ENCODE measurements at regions not wholly inside any gene's neighbourhood (a gene's known extent, or its start where the extent isn't known, plus 50 kb on each side); places are given as distances from the start of the nearest gene placed in this dataset.
A peak's percentile ranks its signal among the peaks of the same experiment; 100 is the strongest.

GRCh38 chr16:23013484-23013883, 135.8 kb downstream of the USP31 start:
- H3K4me3 Mint-ChIP-seq: no peak overlapping the region
- no peak overlapping the region for H3K27ac Mint-ChIP-seq
- H3K9me3 Mint-ChIP-seq: no peaks in the 10 kb centered on the region
- H3K27me3 Mint-ChIP-seq: peaks cover 21% of the 10 kb centered on the region
- DNase-seq (ENCODE audit: extremely low spot score, unreplicated experiment): no peak
- peak; percentile 47 for TF ChIP-seq CTCF (conservative IDR thresholded peaks at IDR 0.05)
- H3K4me1 Mint-ChIP-seq (ENCODE audit: unreplicated experiment): no peaks in the 10 kb centered on the region
- H3K36me3 Mint-ChIP-seq: no peaks in the 10 kb centered on the region

GRCh38 chr16:23009075-23009474, 140.2 kb downstream of the USP31 start:
- no peaks in the 10 kb centered on the region for H3K9me3 Mint-ChIP-seq

GRCh38 chr16:23008041-23008440, 141.2 kb downstream of the USP31 start:
- Mint-ChIP-seq H3K27me3 (peaks cover 34% of the 10 kb centered on the region), H3K9me3 (no peaks in the 10 kb centered on the region), H3K36me3 (no peaks in the 10 kb centered on the region), H3K4me1 (ENCODE audit: unreplicated experiment) (no peaks in the 10 kb centered on the region), H3K27ac (no peak overlapping the region), H3K4me3 (no peak overlapping the region)
- no peak for TF ChIP-seq CTCF (conservative IDR thresholded peaks at IDR 0.05)
- DNase-seq (ENCODE audit: extremely low spot score, unreplicated experiment): no peak

More at GRCh38 chr16:23009075-23009474, 140.2 kb downstream of the USP31 start:
- no peak for DNase-seq (ENCODE audit: extremely low spot score, unreplicated experiment)
- Mint-ChIP-seq H3K27ac (no peak overlapping the region), H3K4me1 (ENCODE audit: unreplicated experiment) (no peaks in the 10 kb centered on the region), H3K27me3 (peaks cover 30% of the 10 kb centered on the region), H3K4me3 (no peak overlapping the region), H3K36me3 (no peaks in the 10 kb centered on the region)
- TF ChIP-seq CTCF (conservative IDR thresholded peaks at IDR 0.05): no peak

- H3K4me3 Mint-ChIP-seq: no peak overlapping the region
- H3K27ac Mint-ChIP-seq: no peak overlapping the region
- no peaks in the 10 kb centered on the region for H3K36me3 Mint-ChIP-seq
- TF ChIP-seq CTCF (conservative IDR thresholded peaks at IDR 0.05): no peak
- no peaks in the 10 kb centered on the region for H3K9me3 Mint-ChIP-seq
- DNase-seq (ENCODE audit: extremely low spot score, unreplicated experiment): no peak
- peaks cover 36% of the 10 kb centered on the region for H3K27me3 Mint-ChIP-seq
- no peaks in the 10 kb centered on the region for H3K4me1 Mint-ChIP-seq (ENCODE audit: unreplicated experiment)
These were observed 142.9 kb downstream of the USP31 start for GRCh38 chr16:23006380-23006779.

GRCh38 chr16:23005951-23006350, 143.3 kb downstream of the USP31 start:
- TF ChIP-seq CTCF (conservative IDR thresholded peaks at IDR 0.05): no peak
- H3K27me3 Mint-ChIP-seq: peaks cover 36% of the 10 kb centered on the region
- H3K4me3 Mint-ChIP-seq: no peak overlapping the region
- H3K27ac Mint-ChIP-seq: no peak overlapping the region
- DNase-seq (ENCODE audit: extremely low spot score, unreplicated experiment): no peak
- H3K9me3 Mint-ChIP-seq: no peaks in the 10 kb centered on the region
- no peaks in the 10 kb centered on the region for H3K36me3 Mint-ChIP-seq
- no peaks in the 10 kb centered on the region for H3K4me1 Mint-ChIP-seq (ENCODE audit: unreplicated experiment)

- no peak for TF ChIP-seq CTCF (conservative IDR thresholded peaks at IDR 0.05)
- no peaks in the 10 kb centered on the region for H3K4me1 Mint-ChIP-seq (ENCODE audit: unreplicated experiment)
- H3K27me3 Mint-ChIP-seq: peaks cover 29% of the 10 kb centered on the region
- no peak overlapping the region for H3K27ac Mint-ChIP-seq
- no peak overlapping the region for H3K4me3 Mint-ChIP-seq
- DNase-seq (ENCODE audit: extremely low spot score, unreplicated experiment): no peak
- H3K9me3 Mint-ChIP-seq: peaks cover 5% of the 10 kb centered on the region
- H3K36me3 Mint-ChIP-seq: no peaks in the 10 kb centered on the region
These were observed 159.7 kb downstream of the USP31 start for GRCh38 chr16:22989598-22989997.

All from type B pancreatic cell (in vitro differentiated cells).